SHP77 treated with DMSO at 0.1 percent for 48 hours (cell line): ENCODE measurements at regions not wholly inside any gene's neighbourhood (a gene's known extent, or its start where the extent isn't known, plus 50 kb on each side); places are given as distances from the start of the nearest gene placed in this dataset.
A peak's percentile ranks its signal among the peaks of the same experiment; 100 is the strongest.

ENCODE experiments used
- DNase-seq: peaks from one replicate; lab custom pipeline; 2025; lab: John Stamatoyannopoulos, UW

DNA sequence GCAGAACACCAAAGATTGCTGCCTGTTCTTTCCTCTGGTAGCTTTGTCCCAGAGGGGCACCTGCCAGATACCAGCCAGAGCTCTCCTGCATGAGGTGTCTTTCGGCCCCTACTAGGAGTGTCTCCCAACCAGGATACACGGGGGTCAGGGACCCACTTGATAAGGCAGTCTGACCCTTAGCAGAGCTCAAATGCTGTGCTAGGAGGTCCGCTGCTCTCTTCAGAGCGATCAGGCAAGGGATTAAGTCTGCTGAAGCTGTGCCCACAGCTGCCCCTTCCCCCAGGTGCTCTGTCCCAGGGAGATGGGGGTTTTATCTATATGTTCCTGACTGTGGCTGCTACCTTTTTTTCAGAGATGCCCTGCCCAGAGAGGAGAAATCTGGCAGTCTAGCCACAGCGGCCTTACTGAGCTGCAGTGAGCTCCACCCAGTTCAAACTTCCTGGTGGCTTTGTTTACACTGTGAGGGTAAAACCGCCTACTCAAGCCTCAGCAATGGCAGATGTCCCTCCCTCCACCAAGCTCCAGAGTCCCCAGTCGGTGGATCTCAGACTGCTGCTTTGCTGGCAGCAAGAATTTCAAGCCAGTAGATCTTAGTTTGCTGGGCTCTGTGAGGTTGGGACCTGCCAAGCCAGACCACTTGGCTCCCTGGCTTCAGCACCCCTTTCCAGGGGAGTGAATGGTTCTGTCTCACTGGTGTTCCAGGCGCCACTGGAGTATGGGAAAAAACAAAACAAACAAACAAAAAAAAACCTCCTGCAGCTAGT, 52.0 kb upstream of the TMTC2 start:
- peak; percentile 35 for DNase-seq

DNA sequence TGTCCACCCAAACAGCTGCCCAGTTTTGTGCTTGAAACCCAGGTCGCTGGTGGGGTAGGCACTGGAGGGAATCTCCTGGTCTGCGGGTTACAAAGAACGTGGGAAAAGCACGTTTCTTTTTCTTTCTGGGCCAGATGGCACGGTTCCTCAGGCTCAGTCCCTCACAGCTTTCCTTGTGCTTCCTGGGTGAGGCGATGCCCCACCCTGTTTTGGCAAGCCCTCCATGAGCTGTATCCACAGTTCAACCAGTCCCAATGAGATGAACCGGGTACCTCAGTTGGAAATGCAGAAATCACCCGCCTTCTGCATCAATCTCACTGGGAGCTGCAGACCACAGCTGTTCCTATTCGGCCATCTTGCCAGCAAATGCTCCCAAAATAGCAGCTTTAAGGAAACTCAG, 51.4 kb upstream of the TMTC2 start:
- DNase-seq: peak; percentile 34
